ENCODE measurements at regions not wholly inside any gene's neighbourhood (a gene's known extent, or its start where the extent isn't known, plus 50 kb on each side); places are given as distances from the start of the nearest gene placed in this dataset.

- DNase-seq (ENCODE audit: extremely low spot score), result no peak
- CTCF ChIA-PET, result no interaction called here
- no peak for TF ChIP-seq CTCF (IDR thresholded peaks at IDR 0.05; ENCODE audit: control extremely low read depth, extremely low read depth, low read depth, missing control alignments)
- POLR2A ChIA-PET, result no interaction called here
These were observed 400.2 kb upstream of the SALL3 start for GRCh38 chr18:78579449-78579848.

GRCh38 chr18:78579854-78580577 lies 399.6 kb upstream of the SALL3 start:
- ChIA-PET POLR2A (no interaction called here), CTCF (no interaction called here)
- TF ChIP-seq CTCF (IDR thresholded peaks at IDR 0.05; ENCODE audit: control extremely low read depth, extremely low read depth, low read depth, missing control alignments), result no peak
- no peak for DNase-seq (ENCODE audit: extremely low spot score)

- DNase-seq (ENCODE audit: extremely low spot score), result no peak
- POLR2A ChIA-PET, result no interaction called here
- no peak for TF ChIP-seq CTCF (IDR thresholded peaks at IDR 0.05; ENCODE audit: control extremely low read depth, extremely low read depth, low read depth, missing control alignments)
- CTCF ChIA-PET, result no interaction called here
These were observed 398.7 kb upstream of the SALL3 start for GRCh38 chr18:78580835-78581339.

- ChIA-PET CTCF (no interaction called here), POLR2A (no interaction called here)
- no peak for DNase-seq (ENCODE audit: extremely low spot score)
- TF ChIP-seq CTCF (IDR thresholded peaks at IDR 0.05; ENCODE audit: control extremely low read depth, extremely low read depth, low read depth, missing control alignments), result no peak
These were observed 397.4 kb upstream of the SALL3 start for GRCh38 chr18:78582181-78582709.

GRCh38 chr18:78582898-78583738 lies 396.5 kb upstream of the SALL3 start:
- ChIA-PET CTCF (no interaction called here), POLR2A (no interaction called here)
- DNase-seq (ENCODE audit: extremely low spot score), result no peak
- TF ChIP-seq CTCF (IDR thresholded peaks at IDR 0.05; ENCODE audit: control extremely low read depth, extremely low read depth, low read depth, missing control alignments), result no peak

- no peak for TF ChIP-seq CTCF (IDR thresholded peaks at IDR 0.05; ENCODE audit: control extremely low read depth, extremely low read depth, low read depth, missing control alignments)
- DNase-seq (ENCODE audit: extremely low spot score), result no peak
- ChIA-PET POLR2A (no interaction called here), CTCF (no interaction called here)
These were observed 395.7 kb upstream of the SALL3 start for GRCh38 chr18:78583739-78584458.

Measured in GM10248 (cell line).